Right lobe of liver (tissue), 4 donors: ENCODE measurements at regions not wholly inside any gene's neighbourhood (a gene's known extent, or its start where the extent isn't known, plus 50 kb on each side); places are given as distances from the start of the nearest gene placed in this dataset.

Experiments used
- POLR2A ChIP-seq: fragments of 450-650 bp; IDR thresholded peaks from one replicate; pipeline ENCODE4 v1.6.1; 2017; ENCODE audit warnings: antibody characterized with exemption, mild to moderate bottlenecking
- TF ChIP-seq, protein P1 (sequence below), 4 donors: fragments of 200-600 bp in 3 of 4; fragments of 450-650 bp in 1 of 4; IDR thresholded peaks; one replicate each; pipeline versions ENCODE4 v1.5.1 to v1.8.0; 2016 to 2022; ENCODE audit warnings: antibody characterized with exemption in 4 of 4, mild to moderate bottlenecking in 2 of 4
- donor health status: DM: no; HTN: no; CAD: no.
- donor health status: DM: no; HTN: no; CAD: no.
- donor health status: DM: no; HTN: yes; CAD: no.

- TF ChIP-seq, protein P1, sequence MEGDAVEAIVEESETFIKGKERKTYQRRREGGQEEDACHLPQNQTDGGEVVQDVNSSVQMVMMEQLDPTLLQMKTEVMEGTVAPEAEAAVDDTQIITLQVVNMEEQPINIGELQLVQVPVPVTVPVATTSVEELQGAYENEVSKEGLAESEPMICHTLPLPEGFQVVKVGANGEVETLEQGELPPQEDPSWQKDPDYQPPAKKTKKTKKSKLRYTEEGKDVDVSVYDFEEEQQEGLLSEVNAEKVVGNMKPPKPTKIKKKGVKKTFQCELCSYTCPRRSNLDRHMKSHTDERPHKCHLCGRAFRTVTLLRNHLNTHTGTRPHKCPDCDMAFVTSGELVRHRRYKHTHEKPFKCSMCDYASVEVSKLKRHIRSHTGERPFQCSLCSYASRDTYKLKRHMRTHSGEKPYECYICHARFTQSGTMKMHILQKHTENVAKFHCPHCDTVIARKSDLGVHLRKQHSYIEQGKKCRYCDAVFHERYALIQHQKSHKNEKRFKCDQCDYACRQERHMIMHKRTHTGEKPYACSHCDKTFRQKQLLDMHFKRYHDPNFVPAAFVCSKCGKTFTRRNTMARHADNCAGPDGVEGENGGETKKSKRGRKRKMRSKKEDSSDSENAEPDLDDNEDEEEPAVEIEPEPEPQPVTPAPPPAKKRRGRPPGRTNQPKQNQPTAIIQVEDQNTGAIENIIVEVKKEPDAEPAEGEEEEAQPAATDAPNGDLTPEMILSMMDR (IDR thresholded peaks at IDR 0.05) = no peak
- no peak for TF ChIP-seq POLR2A
Observed at GRCh38 chr3:94323596-94323995, 260.7 kb downstream of the NSUN3 start.
